GM18507 (cell line): ENCODE measurements at regions not wholly inside any gene's neighbourhood (a gene's known extent, or its start where the extent isn't known, plus 50 kb on each side); places are given as distances from the start of the nearest gene placed in this dataset.

Experiments
- DNase-seq: peaks from one replicate; pipeline ENCODE4 v3.0.0; 2011; ENCODE audit warnings: low read depth; ENCODE audit not compliant: insufficient read length; ENCODE audit errors: extremely low spot score
- FAIRE-seq: peaks from 2 replicates; lab custom pipeline; 2011; peaks lifted over from hg19 to GRCh38; lab: Jason Lieb, UNC

DNA sequence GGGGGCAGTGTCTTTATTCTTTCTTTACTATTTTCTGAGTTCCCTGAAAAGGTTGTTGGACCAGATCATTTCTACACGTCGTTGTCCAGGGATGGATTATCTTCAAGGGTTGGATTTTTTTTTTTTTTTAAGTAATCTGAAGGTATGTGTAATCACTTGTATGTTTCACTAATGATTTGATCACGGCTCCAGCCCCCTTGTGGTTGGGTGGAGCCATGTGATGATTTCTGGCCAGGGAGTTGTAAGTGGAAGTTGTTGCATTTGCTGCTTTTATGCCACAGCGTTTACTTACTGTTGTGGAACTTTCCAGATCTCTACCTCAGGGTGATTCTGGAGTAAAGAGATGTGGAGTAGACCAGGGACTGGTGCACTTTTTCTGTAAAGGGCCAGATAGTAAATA lies 390.3 kb downstream of the AACS start:
- no peak for FAIRE-seq
- DNase-seq, result no peak

DNA sequence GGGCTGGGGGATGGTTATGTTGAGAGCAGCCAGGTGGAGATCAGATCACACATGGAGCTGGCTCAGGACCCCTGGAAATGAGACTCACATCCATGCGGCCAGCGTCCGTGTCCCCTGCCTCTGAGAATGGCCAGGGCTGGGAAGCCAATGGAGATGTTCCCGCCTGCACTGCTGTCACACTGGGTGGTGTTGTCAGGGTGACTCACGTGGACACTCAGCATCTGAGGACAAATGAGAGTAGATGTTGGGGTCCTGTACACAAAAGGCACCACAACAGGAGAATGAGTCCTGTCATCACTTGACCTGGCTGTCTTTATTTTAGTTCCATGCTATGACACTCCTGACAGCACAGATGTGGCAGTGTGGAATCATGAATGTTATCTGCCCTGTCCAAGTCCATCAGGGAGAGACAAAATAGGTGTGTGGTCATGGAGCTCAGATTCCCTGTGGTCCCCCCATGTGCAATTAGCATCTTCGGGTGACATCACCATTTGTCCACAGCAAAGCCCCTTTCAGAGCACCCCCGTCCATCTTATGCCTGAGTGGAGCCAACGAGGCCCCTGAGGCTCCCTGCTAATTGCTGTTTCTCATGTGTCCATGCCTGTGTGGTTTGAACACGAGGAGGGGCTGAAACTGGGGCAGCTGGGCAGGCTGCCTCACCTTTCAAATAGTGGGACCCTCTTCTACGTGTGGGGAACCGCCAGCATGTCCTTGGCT lies 393.5 kb downstream of the AACS start:
- DNase-seq, result no peak
- no peak for FAIRE-seq

DNA sequence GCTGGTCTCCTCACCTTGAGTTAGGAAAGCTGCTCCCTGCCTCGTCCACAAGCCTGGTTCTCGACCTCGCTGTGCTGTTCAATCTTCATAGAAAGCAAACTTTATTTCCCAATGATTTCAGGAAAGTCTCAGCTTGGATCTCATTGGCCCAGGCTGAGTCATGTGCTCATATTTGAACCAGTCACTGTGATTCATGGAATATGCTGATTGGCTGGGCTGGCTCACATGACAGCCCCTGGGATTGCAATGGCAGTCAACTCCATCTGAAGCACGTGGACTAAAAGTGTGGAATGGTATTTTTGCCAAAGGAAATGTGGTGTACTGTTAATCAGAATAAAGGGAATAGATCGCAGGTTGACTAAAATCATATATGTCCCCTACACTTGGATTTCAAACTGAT lies 396.6 kb downstream of the AACS start:
- DNase-seq, result no peak
- no peak for FAIRE-seq

DNA sequence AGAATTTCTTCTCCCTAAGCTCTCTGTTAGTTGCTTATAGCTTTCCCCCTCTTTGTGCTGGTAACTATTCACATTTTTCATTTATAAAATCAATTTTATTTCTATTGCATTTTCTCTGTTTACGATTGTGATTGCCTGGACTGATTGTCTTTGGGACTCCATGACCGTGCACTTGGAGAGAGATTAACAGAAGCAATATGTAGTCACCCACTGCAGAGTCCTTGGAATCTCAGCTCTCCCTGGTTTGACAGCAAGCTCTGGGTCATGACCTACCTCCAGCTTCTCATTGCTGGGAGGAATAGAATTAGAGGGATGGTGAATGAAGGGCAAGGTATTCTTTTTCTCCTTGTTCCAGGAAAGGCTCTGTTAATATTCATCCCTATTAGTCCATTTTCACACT lies 398.2 kb downstream of the AACS start:
- DNase-seq (no peak), FAIRE-seq (no peak)

DNA sequence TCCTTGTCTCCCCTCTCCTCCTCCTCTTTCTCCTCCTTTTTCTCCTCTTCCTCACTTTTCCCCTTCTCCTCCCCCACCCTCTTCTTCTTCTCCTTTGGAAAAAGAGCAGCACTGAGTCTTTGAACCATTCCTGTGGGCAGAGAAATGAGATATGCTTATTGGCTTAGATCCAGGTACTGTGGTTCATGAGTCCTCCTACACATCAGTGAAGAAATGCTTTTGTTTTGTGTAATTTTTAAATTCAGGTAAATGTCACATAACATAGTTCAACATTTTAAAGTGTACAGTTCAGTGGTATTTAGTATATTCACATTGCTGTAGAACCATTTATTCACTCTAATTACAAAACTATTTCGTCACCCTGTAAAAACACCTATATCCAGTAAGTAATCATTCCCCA lies 402.1 kb downstream of the AACS start:
- FAIRE-seq, result no peak
- DNase-seq, result no peak

DNA sequence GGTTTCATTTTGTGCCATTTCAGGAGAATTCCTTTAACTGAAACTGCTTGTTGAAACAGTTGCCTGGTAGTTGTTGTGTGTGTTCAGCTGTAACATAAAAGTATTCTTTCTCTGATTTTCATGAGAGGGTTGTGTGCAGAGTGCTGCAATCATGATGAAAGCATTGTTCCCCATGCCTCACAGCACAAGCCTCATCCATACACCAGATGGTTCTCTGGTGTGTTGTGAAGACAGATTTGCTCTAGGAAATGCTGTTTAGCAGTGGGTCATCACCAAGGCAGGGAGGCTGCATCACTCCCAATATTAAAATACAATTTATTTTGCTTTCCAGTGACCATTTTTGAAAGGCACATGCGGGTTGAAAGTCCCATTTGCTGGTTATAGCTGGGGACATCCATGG lies 404.4 kb downstream of the AACS start:
- no peak for FAIRE-seq

DNA sequence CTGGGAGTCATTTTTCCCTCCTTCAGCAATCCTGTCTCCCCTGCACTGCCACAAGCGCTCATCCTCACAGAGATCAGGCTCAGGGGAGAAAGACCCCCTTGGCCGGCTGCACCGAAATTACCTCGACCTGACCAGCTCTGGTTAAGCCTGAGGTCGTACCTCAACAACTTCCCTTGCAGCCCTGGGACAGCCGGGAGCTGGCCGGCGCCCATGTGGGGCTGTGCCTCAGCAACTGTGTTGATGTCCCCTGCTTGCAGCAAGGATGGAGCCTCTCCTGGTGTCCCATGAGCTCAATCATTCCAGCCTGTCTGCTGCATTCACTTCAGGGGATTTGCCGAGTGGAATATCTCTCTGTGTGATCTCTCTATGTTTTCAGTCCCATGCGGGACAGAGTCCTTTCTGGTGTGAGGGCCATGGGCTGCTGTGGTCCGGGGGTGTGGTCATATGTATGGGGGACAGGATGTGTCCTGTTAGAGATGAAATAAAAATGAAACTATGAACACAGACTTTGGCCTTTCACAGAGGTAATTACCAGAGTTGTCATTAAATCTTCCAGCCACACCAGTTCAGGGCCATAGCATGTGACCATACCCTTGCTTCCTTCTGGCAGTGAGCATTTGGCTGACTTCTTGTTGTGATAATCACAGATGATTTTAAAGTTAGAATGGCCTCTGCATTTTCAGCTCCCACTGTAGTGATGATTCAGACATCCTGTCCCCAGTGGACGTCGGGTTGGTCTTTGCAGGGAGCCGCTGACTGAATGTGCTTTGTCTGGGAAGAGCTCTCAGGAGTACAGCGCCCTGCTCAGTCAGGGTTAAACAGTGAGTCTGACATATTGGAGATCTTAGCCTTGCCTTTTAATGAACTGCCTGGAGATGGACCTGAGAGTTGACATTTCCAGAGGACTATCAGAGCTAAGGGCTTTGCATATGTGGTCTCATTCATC lies 405.9 kb downstream of the AACS start:
- DNase-seq (no peak), FAIRE-seq (no peak)

More for the DNA sequence above, 404.4 kb downstream of the AACS start:
- DNase-seq, result no peak

DNA sequence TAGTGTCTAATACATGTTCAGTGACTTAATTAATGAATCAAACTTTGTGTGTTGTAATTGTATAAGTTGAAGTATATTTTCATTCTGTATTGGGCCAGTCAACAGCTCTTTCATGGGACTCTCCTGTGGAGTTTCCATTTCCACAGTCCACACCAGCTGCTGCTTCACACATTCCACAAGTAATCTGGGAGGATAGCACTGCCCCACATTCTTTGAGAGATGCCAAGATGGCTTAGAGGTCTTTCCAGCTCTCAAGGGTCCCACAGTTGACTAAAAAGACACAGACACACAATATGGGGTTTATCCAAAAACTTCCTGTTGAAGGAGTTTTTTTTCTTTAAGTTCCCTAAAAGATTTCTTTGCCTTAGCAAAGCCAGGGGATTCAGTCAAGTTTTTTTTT lies 408.3 kb downstream of the AACS start:
- FAIRE-seq, result no peak

DNA sequence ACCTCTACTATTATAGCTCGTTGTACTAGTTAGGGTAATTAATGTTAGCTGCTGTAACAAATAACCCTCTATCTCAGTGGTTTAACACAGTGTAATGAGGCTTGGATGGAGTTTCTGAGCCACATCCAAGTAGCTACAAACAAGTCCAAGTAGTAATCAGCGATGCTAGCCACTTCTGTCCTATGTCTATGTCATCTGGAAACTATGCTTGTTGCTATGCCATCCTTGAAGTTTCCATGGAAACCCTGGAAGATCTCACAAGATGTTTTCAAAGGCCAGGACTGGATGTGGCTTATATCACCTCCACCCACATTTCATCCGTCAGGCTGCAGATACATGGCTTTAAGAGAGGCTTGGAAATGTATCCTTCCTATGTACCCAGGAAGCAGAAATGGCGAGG lies 422.1 kb downstream of the AACS start:
- no peak for FAIRE-seq
- no peak for DNase-seq

More for the DNA sequence above, 408.3 kb downstream of the AACS start:
- DNase-seq, result no peak

DNA sequence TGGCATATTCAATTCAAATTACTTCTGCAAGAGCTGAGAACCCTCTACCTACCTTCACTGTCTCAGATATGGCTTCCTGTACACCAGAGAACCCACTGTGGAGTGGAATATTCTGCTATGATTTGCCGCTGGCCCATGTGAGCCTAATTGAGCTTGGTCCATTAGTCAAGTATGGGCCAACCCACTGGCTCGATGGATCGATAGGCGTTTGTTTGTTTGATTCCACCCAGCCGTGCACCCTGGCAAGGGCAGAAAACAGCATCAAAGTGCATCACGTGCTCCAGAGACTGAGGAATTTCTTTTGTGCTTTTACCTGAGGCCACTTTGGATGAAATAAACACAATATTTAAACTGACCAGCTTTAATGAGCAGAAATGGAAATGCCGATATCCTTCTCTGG lies 426.3 kb downstream of the AACS start:
- no peak for FAIRE-seq
- no peak for DNase-seq

DNA sequence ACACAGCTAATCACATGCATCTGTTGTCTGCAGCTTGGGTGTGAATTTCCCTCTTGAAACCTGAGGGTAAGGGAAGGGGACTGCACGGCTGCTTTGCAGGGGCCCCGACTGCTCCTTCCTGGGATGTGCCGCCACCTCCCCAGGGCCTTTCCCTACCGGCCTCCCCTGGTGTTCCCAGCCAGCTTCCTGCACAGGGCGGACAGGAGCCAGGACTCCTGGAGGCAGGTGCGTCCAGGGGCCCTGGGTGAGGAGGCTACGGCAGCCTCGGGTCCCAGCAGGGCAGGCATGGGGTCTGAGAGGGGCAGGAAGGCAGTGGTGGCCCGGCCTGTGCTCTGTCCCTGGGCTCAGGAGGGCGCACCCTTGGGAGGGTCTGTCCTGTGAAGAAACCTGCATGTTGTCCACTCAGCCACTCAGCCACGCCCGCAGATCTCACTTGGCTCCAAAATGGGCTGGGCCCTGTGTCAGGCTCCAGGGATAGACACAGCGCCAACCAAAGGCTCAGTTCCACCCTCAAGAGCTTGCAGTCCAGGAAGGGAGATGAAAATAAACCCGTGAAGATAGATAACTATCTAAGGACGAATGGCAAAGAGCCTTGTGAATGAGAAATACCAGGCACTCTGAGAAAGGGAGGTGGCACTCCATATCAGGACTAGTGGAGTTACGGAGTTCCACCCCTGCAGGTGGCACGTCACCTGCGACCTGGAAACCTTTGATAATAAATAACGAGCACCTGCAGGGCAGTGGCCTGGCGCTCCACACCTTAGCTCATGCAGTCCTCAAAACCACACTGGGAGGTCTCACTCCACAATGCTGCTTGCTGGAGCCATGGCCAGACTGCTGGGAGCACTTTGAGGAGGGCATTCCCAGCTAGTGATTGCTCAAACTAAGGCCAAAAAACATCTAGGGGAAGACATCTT lies 427.4 kb downstream of the AACS start:
- no peak for FAIRE-seq
- DNase-seq, result no peak

DNA sequence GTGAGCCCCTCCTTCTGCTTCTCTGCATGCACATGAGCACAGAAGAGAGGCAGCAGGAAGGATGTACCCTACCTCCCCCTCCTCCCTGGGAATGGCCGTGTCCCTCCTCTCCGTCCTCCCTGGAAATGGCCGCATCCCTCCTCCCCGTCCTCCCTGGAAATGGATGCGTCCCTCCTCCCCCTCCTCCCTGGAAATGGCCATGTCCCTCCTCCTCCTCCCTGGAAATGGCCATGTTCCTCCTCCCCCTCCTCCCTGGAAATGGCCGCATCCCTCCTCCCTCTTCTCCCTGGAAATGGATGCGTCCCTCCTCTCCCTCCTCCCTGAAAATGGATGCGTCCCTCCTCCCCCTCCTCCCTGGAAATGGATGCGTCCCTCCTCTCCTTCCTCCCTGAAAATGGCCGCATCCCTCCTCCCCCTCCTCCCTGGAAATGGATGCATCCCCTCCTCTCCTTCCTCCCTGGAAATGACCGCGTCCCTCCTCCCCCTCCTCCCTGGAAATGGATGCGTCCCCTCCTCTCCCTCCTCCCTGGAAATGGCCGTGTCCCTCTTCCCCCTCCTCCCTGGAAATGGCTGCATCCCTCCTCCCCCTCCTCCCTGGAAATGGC lies 428.6 kb downstream of the AACS start:
- no peak for DNase-seq
- no peak for FAIRE-seq

DNA sequence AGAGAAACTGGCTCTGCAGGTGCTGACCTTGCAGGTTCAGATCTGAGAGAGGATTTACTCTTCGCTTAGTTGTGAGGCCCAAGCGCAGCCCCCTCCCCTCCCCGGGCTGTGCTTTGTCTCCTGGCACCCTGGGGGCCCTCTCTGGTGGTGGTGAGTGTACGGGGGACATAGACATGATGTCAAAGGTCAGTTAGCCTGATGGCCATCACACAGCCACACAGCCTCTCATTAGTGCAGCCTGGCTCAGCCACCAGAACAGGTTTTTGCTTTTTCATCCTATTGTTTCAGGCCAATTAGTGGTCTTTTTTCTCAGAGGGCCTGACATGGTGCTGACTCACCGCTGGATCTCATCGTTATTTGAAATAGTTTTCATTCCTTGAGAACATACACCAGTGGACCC lies 437.9 kb downstream of the AACS start:
- no peak for DNase-seq
- no peak for FAIRE-seq

DNA sequence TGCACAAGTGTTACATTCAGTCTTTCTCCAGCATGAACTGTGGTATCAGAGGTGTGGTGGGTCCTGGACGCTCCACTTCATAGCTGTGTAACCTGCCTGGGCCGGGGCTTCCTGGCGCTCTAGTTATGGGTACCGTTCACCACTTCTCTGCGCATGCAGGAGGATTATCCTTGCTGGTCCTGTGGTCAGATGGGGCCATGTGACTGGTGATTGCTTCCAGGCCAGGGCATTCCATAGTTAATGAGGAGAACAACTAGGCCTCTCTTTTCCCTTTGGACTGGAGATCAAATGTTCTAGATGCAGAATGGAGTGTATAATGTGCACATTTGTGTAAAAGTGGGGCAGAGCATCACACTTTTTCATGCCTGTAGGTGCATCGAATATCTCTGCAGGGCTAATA lies 444.0 kb downstream of the AACS start:
- DNase-seq (no peak), FAIRE-seq (no peak)

DNA sequence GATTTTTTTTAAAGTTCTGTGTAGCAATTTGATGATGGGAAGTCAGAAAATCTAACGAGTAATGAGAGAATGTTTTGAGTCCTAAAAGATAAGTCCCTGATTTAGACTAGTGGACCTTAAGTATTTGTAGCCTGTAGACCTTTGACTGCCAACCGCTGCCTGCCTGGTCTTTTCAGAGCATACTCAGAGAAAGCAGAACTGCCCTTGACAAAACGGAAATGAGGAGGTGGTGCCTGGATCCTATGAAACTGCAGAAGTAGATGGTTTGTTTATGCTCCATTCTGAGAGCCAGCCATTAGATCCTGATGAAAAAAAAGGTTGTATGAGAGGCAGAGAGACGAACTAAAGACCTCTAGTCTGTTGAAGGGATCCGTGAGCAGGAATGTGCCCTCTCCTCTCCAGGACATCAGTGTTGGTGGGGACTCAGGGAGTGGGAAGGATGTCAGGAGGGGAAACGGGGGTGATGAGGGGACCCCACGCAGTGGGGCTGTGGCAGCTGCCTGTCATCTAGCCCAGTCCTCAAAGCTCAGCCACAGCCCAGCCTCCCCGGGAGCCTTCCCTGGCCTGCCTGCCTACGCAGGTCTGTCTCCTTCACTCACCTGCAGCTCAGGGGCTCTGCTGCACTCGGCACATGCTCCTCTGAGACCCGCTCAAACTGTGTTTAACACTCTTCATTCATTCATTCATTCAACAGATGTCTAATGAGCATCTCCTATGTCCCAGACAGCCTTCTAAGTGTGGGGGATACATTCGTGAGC lies 447.5 kb downstream of the AACS start:
- DNase-seq, result no peak
- FAIRE-seq, result no peak

DNA sequence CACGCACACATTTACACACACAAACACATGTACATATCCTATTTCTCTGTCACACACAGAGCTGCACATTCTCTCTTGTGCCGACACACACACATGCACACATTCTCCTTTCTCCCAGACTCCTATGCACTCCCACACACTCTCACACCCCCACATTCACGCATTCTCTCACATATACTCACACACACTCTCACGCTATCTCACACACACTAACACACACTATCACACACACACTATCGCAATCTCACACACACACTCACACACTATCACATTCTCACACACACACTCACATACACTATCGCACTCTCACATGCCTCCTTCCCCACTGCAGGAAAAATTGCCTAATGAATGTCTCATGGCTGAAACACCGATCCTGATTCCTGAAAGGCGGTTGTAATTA lies 450.7 kb downstream of the AACS start:
- no peak for FAIRE-seq

DNA sequence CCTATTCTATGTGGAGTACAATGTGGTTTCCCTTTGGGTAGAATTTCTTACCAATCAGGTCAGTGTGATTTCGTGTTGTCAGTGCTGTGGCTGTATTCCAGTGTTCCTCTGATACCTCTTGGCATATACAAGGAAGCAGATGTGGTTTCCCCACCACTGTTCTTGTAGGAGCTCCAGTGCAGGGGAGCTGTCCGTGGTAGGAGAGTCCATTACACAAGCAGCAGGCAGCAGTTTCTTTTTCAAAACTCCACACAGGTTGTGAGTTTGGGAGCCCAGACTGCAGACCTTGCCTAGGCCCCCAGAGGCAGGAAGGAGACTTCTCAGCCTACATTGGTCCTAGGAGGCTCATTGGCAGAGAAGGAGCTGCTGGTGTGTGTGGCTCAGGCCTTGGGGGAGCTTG lies 452.8 kb downstream of the AACS start:
- DNase-seq (no peak), FAIRE-seq (no peak)

More for the DNA sequence above, 450.7 kb downstream of the AACS start:
- no peak for DNase-seq

DNA sequence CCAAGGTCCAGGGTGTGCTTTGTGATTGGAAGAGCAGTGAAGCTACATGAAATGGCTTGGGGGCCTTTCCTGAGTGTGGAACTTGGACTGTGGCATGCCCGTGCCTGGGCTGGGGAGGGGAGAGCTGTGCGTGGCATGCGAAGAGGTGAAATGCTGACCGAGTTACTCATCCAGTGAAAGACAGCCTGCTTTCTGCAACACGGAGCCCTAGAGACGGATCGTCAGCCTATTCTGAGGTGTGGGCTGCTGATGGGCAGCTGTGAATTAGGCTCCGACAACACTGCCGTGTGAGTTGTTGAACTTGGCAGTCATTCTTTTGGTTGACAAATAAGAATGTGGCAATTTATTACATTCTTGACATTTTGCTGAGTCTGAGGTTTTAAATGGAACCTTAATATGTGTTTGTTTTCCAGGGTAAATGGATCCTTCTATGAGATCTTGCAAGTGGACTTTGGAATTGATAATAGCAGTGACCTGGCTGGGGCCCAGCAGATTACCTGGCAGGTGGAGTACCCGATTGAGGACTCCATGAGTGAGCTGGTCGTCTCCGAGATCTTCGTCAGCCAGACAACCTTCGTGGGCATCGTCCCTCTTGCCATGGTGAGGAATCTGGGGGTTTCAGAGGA lies 453.9 kb downstream of the AACS start:
- FAIRE-seq, result no peak
- no peak for DNase-seq
